HG03354 (cell line): ENCODE measurements at regions not wholly inside any gene's neighbourhood (a gene's known extent, or its start where the extent isn't known, plus 50 kb on each side); places are given as distances from the start of the nearest gene placed in this dataset.
"Not testable (repeated sequence)": the region's sequence is repeated elsewhere in the genome, so short reads cannot be mapped to it uniquely, and the experiment has no call there.

Source experiments
- ATAC-seq: cut with Tn5 transposase; IDR thresholded peaks from one replicate; pipeline ENCODE4 v1.9.1; 2021; ENCODE audit warnings: mild to moderate bottlenecking; ENCODE audit not compliant: unreplicated experiment, poor library complexity, severe bottlenecking

DNA sequence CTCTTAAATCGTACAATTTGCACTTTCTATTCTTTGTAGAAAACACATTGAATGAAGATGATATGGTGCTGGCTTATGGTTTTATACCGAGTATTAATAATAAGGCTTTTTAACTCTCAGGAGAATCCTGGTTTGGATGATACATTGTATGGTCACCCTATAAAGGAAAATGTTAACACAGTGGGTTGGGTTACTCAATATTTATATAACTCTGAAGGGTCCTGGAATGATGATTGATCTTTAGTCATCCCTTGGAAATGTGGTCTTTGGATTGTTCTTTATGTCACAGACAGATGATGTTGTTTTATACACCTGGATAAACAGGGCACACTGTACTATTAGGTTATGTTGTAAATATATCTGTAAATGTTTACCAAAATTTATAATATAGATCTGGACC lies 496.2 kb upstream of the NDST4 start:
- no peak for ATAC-seq

- ATAC-seq: no peak
These were observed 493.9 kb upstream of the NDST4 start for GRCh38 chr4:115607311-115607710.

GRCh38 chr4:115596265-115597001 lies 483.0 kb upstream of the NDST4 start:
- ATAC-seq: no peak

DNA sequence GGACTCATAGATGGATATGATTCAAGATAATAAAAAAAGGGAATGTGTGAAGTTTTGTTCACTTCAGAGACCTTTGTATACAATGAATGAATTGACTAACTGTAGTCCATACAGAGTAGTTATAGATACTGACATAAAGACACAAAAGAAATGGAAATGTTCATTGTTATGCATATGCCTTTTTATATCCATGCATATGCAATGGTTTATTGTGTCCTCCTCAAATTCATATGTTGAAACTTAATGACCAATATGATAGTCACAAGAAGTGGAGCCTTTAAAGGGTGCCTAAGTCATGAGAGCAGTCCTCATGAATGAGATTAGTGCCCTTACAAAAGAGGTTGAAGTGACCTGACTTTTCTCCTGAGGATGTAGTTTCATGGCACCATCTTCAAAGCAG lies 467.5 kb upstream of the NDST4 start:
- ATAC-seq: no peak

DNA sequence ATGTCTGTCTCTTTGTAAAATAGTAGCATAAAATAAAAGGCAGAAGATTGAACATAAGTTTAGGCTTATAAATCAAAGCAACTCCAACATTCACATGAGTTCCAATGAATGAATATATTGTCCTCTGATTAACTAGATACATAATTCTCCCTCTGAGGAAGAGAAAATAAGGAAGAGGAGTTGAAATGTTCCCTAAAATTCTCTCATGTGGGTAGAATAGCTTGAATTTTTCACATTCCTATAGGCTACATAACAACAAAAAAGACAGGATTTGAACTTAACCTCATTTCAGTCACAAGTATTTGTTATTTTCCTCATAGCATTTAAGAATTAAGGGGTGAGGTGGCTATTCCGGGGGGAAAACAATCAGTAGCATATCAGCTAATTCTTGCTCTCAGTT lies 462.4 kb upstream of the NDST4 start:
- ATAC-seq: no peak

DNA sequence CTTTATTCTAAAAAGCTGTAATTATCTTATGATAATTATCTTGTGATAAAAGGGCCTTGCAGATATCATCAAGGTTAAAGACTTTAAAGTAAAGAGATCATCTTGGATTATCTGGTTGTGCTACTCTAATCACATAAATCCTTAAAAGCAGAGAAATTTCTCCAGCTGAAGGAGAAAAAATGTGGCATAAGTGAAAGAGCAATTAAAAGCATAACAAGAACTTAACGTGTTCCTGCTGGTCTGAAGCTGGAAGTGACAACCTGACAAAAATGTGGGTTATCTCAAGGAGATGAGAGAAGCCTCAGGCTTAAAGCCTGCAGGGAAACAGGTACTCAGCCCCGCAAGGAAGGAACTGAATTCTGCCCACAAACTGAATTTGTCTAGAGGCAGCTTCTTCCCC lies 449.1 kb upstream of the NDST4 start:
- no peak for ATAC-seq

- ATAC-seq: no peak
These were observed 434.7 kb upstream of the NDST4 start for GRCh38 chr4:115548123-115548522.

DNA sequence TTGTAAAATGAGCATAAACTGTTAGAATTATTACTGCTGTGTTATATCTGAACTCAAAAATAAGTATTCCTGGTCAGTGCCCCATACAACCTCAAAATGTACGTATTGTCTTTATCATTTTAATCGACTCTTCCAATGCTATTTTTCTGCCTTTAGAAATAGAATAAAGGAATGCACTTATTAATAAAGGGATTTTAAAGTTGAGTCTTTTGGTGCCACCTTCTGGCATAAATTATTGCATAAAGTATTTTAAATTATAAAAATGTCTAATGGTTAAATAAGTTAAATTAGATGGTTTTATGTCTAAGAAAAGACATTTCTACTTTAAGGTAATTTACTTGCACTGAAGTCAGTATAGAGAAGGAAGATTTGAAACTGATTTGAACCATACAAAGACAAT lies 424.0 kb upstream of the NDST4 start:
- no peak for ATAC-seq

DNA sequence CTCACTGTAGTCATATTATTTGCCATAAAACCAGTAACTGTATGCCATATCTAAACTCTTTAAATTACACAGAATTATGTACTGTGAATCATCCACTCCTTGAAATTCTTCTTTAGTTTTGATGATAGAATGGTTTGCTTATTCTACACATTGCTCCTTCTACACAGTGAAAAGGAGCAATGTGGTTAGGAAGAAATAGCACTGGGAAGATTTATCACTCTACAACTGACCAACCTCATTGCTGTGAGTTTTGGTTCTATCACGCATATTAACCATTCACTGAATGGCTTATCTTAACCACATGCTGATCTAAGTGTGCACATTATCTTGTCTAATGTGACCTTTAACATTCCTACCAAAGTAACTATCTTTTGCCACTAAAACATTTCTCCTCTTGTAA lies 415.7 kb upstream of the NDST4 start:
- ATAC-seq: no peak

DNA sequence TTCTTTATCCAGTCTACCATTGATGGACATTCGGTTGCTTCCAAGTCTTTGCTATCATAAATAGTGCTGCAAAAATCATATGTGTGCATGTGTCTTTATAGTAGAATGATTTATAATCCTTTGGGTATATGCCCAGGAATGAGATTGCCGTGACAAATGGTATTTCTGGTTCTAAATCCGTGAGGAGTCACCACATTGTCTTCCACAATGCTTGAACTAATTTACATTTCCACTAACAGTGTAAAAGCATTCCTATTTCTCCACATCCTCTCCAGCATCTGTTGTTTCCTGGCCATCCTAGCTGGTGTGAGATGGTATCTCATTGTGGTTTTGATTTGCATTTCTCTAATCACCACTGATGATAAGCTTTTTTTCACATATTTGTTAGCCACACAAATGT lies 406.1 kb upstream of the NDST4 start:
- ATAC-seq: not testable (repeated sequence)

DNA sequence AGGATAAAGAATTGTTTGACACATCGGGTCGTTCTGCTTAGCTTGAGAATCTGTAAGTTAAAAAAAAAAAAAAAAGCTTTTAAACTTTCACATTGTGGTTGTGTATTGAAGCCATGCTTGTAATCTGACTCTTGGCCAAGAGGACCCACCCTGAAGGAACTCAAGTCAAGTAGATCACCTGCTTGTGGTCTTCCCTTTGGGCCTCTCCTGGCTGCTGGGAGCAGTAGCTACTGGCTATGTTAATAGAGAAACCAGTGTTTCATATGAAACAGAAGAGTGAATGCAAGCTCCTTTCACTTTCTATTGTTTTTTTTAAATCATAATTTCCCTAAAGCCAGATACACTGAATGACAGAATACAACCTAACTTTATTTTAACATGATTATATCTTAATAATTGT lies 402.4 kb upstream of the NDST4 start:
- ATAC-seq: peak; percentile 94

DNA sequence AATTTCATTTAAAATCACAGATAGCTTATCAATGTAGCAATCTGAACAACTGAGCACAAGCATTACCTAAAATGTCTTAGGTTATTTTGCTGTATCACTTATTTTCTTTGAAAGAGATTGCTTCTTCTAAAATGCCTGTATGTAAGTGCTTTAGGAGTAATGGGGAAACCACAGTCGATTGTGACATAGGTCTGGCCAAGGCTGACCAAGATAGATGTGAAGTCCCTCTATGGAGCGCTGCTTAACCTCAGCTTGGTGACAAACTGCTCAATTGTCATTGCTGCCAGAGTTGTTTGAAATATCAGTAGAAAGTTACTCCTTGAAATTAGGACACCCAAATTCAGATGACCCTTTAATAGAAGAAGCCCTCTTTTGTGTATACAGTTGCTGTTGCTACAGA lies 401.9 kb upstream of the NDST4 start:
- ATAC-seq: peak; percentile 20

- ATAC-seq: no peak
These were observed 401.3 kb upstream of the NDST4 start for GRCh38 chr4:115514675-115515074.

GRCh38 chr4:115505326-115505725 lies 391.9 kb upstream of the NDST4 start:
- ATAC-seq: no peak

DNA sequence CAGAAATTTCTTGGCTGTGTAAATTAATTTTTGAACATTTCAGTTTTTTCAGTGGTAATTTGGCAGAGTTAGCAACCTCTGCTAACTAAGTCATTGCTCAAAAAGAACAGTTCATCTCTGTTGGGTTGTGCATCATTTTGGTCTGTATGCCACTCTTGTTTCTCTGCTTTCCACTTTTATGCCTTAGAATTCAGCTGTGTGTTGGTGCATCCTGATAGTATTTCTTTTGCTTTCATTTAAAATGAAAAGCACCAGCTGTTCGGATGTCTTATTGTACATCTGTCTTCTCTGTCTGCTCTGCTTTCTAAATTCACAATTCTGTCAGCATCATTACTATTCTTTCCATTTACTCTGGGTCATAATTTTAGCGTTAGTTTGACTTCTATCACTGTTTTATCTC lies 388.2 kb upstream of the NDST4 start:
- no peak for ATAC-seq

DNA sequence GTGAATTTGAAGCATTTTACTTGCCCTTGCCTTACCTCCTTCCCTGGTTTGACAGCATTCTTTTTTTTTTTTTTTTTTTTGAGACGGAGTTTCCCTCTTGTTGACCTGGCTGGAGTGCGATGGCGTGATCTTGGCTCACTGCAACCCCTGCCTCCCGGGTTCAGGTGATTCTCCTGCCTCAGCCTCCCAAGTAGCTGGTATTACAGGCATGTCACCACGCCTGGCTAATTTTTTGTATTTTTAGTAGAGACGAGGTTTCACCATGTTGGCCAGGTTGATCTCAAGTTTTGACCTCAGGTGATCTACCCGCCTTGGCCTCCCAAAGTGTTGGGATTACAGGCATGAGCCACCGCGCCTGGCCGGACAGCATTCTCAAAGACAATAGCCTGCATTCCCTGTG lies 380.4 kb upstream of the NDST4 start:
- not testable (repeated sequence) for ATAC-seq

DNA sequence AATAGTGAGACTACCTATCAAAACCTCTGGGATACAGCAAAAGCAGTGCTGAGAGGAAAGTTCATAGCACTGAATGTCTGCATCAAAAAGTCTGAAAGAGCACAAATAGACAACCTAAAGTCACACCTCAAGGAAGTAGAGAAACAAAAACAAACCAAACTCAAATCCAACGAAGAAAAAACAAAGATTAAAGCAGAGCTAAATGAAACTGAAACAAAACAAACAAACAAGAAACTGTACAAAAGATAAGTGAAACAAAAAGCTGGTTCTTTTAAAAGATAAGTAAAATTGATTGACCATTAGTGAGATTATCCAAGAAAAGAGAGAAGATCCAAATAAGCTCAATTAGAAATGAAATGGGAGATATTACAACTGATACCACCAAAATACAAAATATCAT lies 378.3 kb upstream of the NDST4 start:
- no peak for ATAC-seq

GRCh38 chr4:115489279-115489678 lies 375.9 kb upstream of the NDST4 start:
- ATAC-seq: no peak

GRCh38 chr4:115485402-115485801 lies 372.0 kb upstream of the NDST4 start:
- ATAC-seq: no peak

DNA sequence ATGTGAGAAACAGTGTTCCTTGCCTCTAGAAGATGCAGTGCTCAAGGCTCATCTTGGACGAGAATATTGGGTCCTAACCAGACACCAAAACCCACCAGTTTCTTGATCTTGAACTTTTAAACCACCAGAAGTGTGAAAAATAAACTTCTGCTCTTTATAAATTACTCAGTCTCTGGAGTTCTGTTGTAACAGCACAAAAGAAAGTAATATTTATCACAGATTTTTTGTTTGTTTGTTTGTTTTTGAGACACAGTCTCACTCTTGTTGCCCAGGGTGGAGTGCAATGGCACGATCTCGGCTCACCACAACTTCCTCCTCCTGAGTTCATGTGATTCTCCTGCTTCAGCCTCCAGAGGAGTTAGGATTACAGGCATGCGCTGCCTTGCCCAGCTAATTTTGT lies 371.1 kb upstream of the NDST4 start:
- ATAC-seq: no peak

- ATAC-seq: no peak
These were observed 357.3 kb upstream of the NDST4 start for GRCh38 chr4:115470763-115471162.

DNA sequence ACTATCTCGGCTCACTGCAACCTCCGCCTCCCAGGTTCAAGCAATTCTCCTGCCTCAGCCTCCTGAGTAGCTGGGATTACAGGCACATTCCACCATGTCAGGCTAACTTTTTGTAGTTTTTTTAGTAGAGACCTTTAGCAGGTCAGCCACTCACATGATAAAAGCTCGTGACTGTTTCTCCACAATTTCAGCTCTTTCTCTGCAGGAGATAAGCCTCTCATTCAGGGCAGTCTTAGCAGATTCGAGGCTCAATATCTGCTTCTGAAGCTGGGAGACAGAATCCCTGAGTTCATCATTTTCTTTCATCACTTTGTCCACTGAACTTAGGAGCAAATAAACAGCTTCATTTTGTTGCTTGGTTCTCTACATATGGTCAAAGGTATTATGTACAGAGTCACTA lies 345.9 kb upstream of the NDST4 start:
- not testable (repeated sequence) for ATAC-seq
